Gastroesophageal sphincter (tissue), 3 donors: ENCODE measurements at regions not wholly inside any gene's neighbourhood (a gene's known extent, or its start where the extent isn't known, plus 50 kb on each side); places are given as distances from the start of the nearest gene placed in this dataset.

ENCODE experiments used
- POLR2A ChIP-seq, 2 donors: fragments of 450-650 bp; IDR thresholded peaks; one replicate each; pipeline ENCODE4 v1.6.1; 2017; ENCODE audit warnings: antibody characterized with exemption in 2 of 2, mild to moderate bottlenecking in 2 of 2, moderate library complexity in 1 of 2
- TF ChIP-seq, protein P1 (sequence below), 4 experiments: fragments of 200-600 bp in 2 of 4; fragments of 450-650 bp in 2 of 4; sonication (generic) in 1 of 4; IDR thresholded peaks; one replicate each; pipeline ENCODE4 v1.5.1; 2017 to 2019; ENCODE audit warnings: antibody characterized with exemption in 4 of 4, mild to moderate bottlenecking in 2 of 4, moderate library complexity in 2 of 4

DNA sequence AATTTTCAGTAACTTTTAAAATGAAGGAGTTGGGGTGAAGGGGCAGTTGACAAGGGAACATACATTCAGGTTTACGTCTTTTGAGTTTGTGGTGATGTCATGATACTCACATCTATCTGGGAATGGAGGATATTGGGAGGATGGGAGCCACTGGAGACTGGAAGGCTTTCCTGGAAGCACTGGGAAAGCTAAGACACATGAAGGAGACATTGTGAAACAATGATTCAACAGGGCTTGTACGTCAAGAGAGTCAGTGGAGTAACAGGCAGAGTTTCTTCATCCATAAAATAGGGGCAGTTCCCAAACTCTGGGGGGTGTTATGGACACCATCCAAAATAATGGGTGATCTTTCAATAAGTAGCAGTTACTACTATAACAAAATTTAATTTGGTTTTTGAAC, 572.8 kb downstream of the CCDC171 start:
- TF ChIP-seq, protein P1, sequence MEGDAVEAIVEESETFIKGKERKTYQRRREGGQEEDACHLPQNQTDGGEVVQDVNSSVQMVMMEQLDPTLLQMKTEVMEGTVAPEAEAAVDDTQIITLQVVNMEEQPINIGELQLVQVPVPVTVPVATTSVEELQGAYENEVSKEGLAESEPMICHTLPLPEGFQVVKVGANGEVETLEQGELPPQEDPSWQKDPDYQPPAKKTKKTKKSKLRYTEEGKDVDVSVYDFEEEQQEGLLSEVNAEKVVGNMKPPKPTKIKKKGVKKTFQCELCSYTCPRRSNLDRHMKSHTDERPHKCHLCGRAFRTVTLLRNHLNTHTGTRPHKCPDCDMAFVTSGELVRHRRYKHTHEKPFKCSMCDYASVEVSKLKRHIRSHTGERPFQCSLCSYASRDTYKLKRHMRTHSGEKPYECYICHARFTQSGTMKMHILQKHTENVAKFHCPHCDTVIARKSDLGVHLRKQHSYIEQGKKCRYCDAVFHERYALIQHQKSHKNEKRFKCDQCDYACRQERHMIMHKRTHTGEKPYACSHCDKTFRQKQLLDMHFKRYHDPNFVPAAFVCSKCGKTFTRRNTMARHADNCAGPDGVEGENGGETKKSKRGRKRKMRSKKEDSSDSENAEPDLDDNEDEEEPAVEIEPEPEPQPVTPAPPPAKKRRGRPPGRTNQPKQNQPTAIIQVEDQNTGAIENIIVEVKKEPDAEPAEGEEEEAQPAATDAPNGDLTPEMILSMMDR (IDR thresholded peaks at IDR 0.05), result no peak
- no peak for TF ChIP-seq POLR2A (IDR thresholded peaks at IDR 0.05)
